ENCODE measurements at regions not wholly inside any gene's neighbourhood (a gene's known extent, or its start where the extent isn't known, plus 50 kb on each side); places are given as distances from the start of the nearest gene placed in this dataset.

DNA sequence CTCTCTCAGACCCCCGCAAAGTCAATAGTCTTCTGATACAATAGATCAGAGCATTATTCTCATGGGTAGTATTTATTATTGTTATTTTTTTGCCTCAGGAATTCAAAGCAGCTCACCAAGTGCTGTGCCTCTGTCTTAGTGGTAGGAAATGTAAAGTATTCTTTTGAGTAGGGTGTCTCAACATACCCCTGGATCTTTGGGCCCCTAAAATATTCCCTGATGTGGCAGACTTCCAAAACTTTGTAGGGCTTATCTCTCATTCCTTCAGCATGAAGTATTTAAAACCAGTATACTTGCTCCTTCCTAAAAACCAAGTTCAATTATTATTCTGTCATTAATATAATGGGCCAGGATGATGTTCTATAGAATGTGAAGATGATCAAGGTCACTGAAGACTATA is 115.3 kb upstream of the ZNF827 start:
- ATAC-seq (no peak), DNase-seq (ENCODE audit: low read depth, low spot score) (no peak)
- POLR2A ChIA-PET, result no interaction called here
- in situ Hi-C loops (cut with HindIII; ENCODE audit: low pct_unique_long_range_greater_than_20kb, low sequenced_read_pairs), result no loop called here
- Histone ChIP-seq H3K36me3 (ENCODE audit: control insufficient read depth, insufficient read depth, low read length) (no peaks in the 10 kb centered on the region), H3K9me3 (ENCODE audit: control insufficient read depth, insufficient read depth, low read depth, low read length) (no peaks in the 10 kb centered on the region), H3K27ac (ENCODE audit: low read length) (no peak overlapping the region), H3K4me1 (ENCODE audit: control insufficient read depth, insufficient read depth, low read length) (no peaks in the 10 kb centered on the region), H3K27me3 (ENCODE audit: control insufficient read depth, insufficient read depth, low read length) (no peaks in the 10 kb centered on the region), H3K4me3 (ENCODE audit: low read depth in 2 of 2, low read length in 2 of 2) (no peak overlapping the region)
- intact Hi-C loops (cut with micrococcal nuclease; ENCODE audit: unreplicated experiment), result no loop called here
- TF ChIP-seq TCF7L2 (IDR thresholded peaks at IDR 0.05; ENCODE audit: low read depth, low read length) (no peak), POLR2AphosphoS5 (IDR thresholded peaks at IDR 0.05; ENCODE audit: low read depth, low read length) (no peak), SIN3A (IDR thresholded peaks at IDR 0.05; ENCODE audit: borderline replicate concordance, insufficient read depth, low read depth, low read length) (no peak)
- TF ChIP-seq, protein P1, sequence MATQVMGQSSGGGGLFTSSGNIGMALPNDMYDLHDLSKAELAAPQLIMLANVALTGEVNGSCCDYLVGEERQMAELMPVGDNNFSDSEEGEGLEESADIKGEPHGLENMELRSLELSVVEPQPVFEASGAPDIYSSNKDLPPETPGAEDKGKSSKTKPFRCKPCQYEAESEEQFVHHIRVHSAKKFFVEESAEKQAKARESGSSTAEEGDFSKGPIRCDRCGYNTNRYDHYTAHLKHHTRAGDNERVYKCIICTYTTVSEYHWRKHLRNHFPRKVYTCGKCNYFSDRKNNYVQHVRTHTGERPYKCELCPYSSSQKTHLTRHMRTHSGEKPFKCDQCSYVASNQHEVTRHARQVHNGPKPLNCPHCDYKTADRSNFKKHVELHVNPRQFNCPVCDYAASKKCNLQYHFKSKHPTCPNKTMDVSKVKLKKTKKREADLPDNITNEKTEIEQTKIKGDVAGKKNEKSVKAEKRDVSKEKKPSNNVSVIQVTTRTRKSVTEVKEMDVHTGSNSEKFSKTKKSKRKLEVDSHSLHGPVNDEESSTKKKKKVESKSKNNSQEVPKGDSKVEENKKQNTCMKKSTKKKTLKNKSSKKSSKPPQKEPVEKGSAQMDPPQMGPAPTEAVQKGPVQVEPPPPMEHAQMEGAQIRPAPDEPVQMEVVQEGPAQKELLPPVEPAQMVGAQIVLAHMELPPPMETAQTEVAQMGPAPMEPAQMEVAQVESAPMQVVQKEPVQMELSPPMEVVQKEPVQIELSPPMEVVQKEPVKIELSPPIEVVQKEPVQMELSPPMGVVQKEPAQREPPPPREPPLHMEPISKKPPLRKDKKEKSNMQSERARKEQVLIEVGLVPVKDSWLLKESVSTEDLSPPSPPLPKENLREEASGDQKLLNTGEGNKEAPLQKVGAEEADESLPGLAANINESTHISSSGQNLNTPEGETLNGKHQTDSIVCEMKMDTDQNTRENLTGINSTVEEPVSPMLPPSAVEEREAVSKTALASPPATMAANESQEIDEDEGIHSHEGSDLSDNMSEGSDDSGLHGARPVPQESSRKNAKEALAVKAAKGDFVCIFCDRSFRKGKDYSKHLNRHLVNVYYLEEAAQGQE (IDR thresholded peaks at IDR 0.05; ENCODE audit: insufficient read depth in 1 of 2, low read depth in 2 of 2, low read length in 1 of 2), result no peak
- TF ChIP-seq, protein P2, sequence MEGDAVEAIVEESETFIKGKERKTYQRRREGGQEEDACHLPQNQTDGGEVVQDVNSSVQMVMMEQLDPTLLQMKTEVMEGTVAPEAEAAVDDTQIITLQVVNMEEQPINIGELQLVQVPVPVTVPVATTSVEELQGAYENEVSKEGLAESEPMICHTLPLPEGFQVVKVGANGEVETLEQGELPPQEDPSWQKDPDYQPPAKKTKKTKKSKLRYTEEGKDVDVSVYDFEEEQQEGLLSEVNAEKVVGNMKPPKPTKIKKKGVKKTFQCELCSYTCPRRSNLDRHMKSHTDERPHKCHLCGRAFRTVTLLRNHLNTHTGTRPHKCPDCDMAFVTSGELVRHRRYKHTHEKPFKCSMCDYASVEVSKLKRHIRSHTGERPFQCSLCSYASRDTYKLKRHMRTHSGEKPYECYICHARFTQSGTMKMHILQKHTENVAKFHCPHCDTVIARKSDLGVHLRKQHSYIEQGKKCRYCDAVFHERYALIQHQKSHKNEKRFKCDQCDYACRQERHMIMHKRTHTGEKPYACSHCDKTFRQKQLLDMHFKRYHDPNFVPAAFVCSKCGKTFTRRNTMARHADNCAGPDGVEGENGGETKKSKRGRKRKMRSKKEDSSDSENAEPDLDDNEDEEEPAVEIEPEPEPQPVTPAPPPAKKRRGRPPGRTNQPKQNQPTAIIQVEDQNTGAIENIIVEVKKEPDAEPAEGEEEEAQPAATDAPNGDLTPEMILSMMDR (IDR thresholded peaks at IDR 0.05), result no peak
- CTCF ChIA-PET, result no interaction called here
- no TSS peak for BruUV-seq (replicated peaks)

DNA sequence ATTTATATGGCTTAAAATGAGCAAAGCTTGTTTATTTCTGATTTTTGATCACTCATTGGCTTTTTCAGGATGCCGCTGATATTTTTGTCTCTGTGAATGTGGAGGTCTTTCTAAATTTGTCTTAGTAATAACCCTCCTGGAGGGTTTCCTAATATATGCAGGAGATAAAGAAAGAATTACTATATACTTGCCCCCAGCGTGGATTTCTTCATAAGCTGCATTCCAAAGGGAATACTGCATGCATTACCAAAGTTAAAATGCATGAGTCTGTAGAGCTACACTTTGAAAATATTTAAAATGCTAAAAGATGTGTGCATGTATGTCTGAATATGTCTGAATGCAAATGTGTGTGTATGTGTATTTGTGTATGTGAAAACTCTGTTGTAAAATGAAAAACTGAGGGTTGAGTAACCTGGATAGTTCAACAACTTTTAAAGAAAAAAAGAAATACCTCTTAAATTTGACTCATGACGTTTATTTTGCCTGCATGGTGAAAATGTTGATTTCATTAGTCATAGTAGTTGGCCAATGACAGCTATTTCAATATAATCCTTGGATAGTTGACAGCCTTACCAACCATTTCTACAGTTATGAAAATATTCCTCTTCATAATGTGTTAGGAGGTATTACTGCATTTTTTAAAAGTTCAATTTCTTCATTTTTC is 113.2 kb upstream of the ZNF827 start:
- no TSS peak for BruUV-seq (replicated peaks)
- DNase-seq (ENCODE audit: low read depth, low spot score) (no peak), ATAC-seq (no peak)
- Histone ChIP-seq H3K9me3 (ENCODE audit: control insufficient read depth, insufficient read depth, low read depth, low read length) (no peaks in the 10 kb centered on the region), H3K27ac (ENCODE audit: low read length) (no peak overlapping the region), H3K4me3 (ENCODE audit: low read depth in 2 of 2, low read length in 2 of 2) (no peak overlapping the region), H3K36me3 (ENCODE audit: control insufficient read depth, insufficient read depth, low read length) (no peaks in the 10 kb centered on the region), H3K27me3 (ENCODE audit: control insufficient read depth, insufficient read depth, low read length) (no peaks in the 10 kb centered on the region), H3K4me1 (ENCODE audit: control insufficient read depth, insufficient read depth, low read length) (no peaks in the 10 kb centered on the region)
- ChIA-PET POLR2A (no interaction called here), CTCF (no interaction called here)
- in situ Hi-C loops (cut with HindIII; ENCODE audit: low pct_unique_long_range_greater_than_20kb, low sequenced_read_pairs), result no loop called here
- intact Hi-C loops (cut with micrococcal nuclease; ENCODE audit: unreplicated experiment), result no loop called here
- TF ChIP-seq SIN3A (IDR thresholded peaks at IDR 0.05; ENCODE audit: borderline replicate concordance, insufficient read depth, low read depth, low read length) (no peak), TCF7L2 (IDR thresholded peaks at IDR 0.05; ENCODE audit: low read depth, low read length) (no peak), POLR2AphosphoS5 (IDR thresholded peaks at IDR 0.05; ENCODE audit: low read depth, low read length) (no peak)
- TF ChIP-seq, protein P1 (IDR thresholded peaks at IDR 0.05; ENCODE audit: insufficient read depth in 1 of 2, low read depth in 2 of 2, low read length in 1 of 2), result no peak
- TF ChIP-seq, protein P2 (IDR thresholded peaks at IDR 0.05), result no peak
